ENCODE measurements at regions not wholly inside any gene's neighbourhood (a gene's known extent, or its start where the extent isn't known, plus 50 kb on each side); places are given as distances from the start of the nearest gene placed in this dataset.

- Mint-ChIP-seq H3K27me3 (peaks cover 59% of the 10 kb centered on the region), H3K4me3 (no peak overlapping the region), H3K36me3 (no peaks in the 10 kb centered on the region), H3K9me3 (no peaks in the 10 kb centered on the region), H3K4me1 (no peaks in the 10 kb centered on the region), H3K27ac (no peak overlapping the region)
- DNase-seq, result no peak
- CTCF ChIA-PET, result no interaction called here
These were observed 76.4 kb upstream of the ANO4 start for GRCh38 chr12:100718187-100718586.

GRCh38 chr12:100720016-100720654 lies 74.4 kb upstream of the ANO4 start:
- H3K27ac Mint-ChIP-seq, result no peak overlapping the region
- peaks cover 54% of the 10 kb centered on the region for H3K27me3 Mint-ChIP-seq
- no peak overlapping the region for H3K4me3 Mint-ChIP-seq
- no peak for DNase-seq
- H3K4me1 Mint-ChIP-seq, result no peaks in the 10 kb centered on the region
- H3K9me3 Mint-ChIP-seq, result no peaks in the 10 kb centered on the region
- CTCF ChIA-PET, result no interaction called here
- H3K36me3 Mint-ChIP-seq, result no peaks in the 10 kb centered on the region

GRCh38 chr12:100721169-100721568 lies 73.4 kb upstream of the ANO4 start:
- no peak overlapping the region for H3K4me3 Mint-ChIP-seq
- H3K9me3 Mint-ChIP-seq, result no peaks in the 10 kb centered on the region
- DNase-seq, result no peak
- CTCF ChIA-PET, result no interaction called here
- no peaks in the 10 kb centered on the region for H3K36me3 Mint-ChIP-seq
- no peak overlapping the region for H3K27ac Mint-ChIP-seq
- peaks cover 44% of the 10 kb centered on the region for H3K27me3 Mint-ChIP-seq
- H3K4me1 Mint-ChIP-seq, result no peaks in the 10 kb centered on the region

GRCh38 chr12:100724071-100724470 lies 70.5 kb upstream of the ANO4 start:
- no peaks in the 10 kb centered on the region for H3K4me1 Mint-ChIP-seq
- H3K4me3 Mint-ChIP-seq, result no peak overlapping the region
- CTCF ChIA-PET, result no interaction called here
- no peaks in the 10 kb centered on the region for H3K9me3 Mint-ChIP-seq
- DNase-seq, result no peak
- peaks cover 15% of the 10 kb centered on the region for H3K27me3 Mint-ChIP-seq
- no peaks in the 10 kb centered on the region for H3K36me3 Mint-ChIP-seq
- H3K27ac Mint-ChIP-seq, result no peak overlapping the region

GRCh38 chr12:100733817-100734593 lies 60.6 kb upstream of the ANO4 start:
- Mint-ChIP-seq H3K4me3 (no peak overlapping the region), H3K4me1 (no peaks in the 10 kb centered on the region), H3K9me3 (no peaks in the 10 kb centered on the region), H3K27ac (no peak overlapping the region), H3K36me3 (no peaks in the 10 kb centered on the region), H3K27me3 (no peaks in the 10 kb centered on the region)
- no peak for DNase-seq
- CTCF ChIA-PET, result no interaction called here

- H3K27me3 Mint-ChIP-seq, result no peaks in the 10 kb centered on the region
- H3K36me3 Mint-ChIP-seq, result no peaks in the 10 kb centered on the region
- no peak overlapping the region for H3K27ac Mint-ChIP-seq
- no peaks in the 10 kb centered on the region for H3K4me1 Mint-ChIP-seq
- no peak overlapping the region for H3K4me3 Mint-ChIP-seq
- H3K9me3 Mint-ChIP-seq, result no peaks in the 10 kb centered on the region
- CTCF ChIA-PET, result interaction anchor here (1.9 kb wide), 1 partner anchor 64 kb away, joined by 5 read pairs; no protein-coding TSS in a partner anchor
- no peak for DNase-seq
These were observed 57.4 kb upstream of the ANO4 start for GRCh38 chr12:100737168-100737567.

GRCh38 chr12:100738086-100738485 lies 56.5 kb upstream of the ANO4 start:
- CTCF ChIA-PET, result interaction anchor here (0.6 to 1.9 kb wide), 2 partner anchors 12 to 65 kb away, joined by 3 to 5 read pairs; no protein-coding TSS in a partner anchor

GRCh38 chr12:100741084-100741711 lies 53.4 kb upstream of the ANO4 start:
- H3K27ac Mint-ChIP-seq, result no peak overlapping the region
- H3K4me1 Mint-ChIP-seq, result no peaks in the 10 kb centered on the region
- H3K9me3 Mint-ChIP-seq, result no peaks in the 10 kb centered on the region
- no peak overlapping the region for H3K4me3 Mint-ChIP-seq
- no peaks in the 10 kb centered on the region for H3K36me3 Mint-ChIP-seq
- CTCF ChIA-PET, result interaction anchor here (0.8 to 3.0 kb wide), 3 partner anchors 13 to 404 kb away, joined by 3 to 16 read pairs (median 3); no protein-coding TSS in a partner anchor
- DNase-seq, result no peak
- no peaks in the 10 kb centered on the region for H3K27me3 Mint-ChIP-seq

More at GRCh38 chr12:100738086-100738485, 56.5 kb upstream of the ANO4 start:
- Mint-ChIP-seq H3K9me3 (no peaks in the 10 kb centered on the region), H3K4me1 (no peaks in the 10 kb centered on the region), H3K36me3 (no peaks in the 10 kb centered on the region), H3K4me3 (no peak overlapping the region), H3K27ac (no peak overlapping the region), H3K27me3 (no peaks in the 10 kb centered on the region)
- no peak for DNase-seq

GRCh38 chr12:100743060-100743459 lies 51.5 kb upstream of the ANO4 start:
- Mint-ChIP-seq H3K4me3 (no peak overlapping the region), H3K27ac (no peak overlapping the region), H3K4me1 (no peaks in the 10 kb centered on the region), H3K36me3 (no peaks in the 10 kb centered on the region), H3K27me3 (no peaks in the 10 kb centered on the region), H3K9me3 (no peaks in the 10 kb centered on the region)
- CTCF ChIA-PET, result interaction anchor here (1.2 to 3.0 kb wide), 2 partner anchors 71 to 605 kb away, joined by 3 to 16 read pairs; no protein-coding TSS in a partner anchor
- no peak for DNase-seq
